ENCODE measurements at regions not wholly inside any gene's neighbourhood (a gene's known extent, or its start where the extent isn't known, plus 50 kb on each side); places are given as distances from the start of the nearest gene placed in this dataset.
A peak's percentile ranks its signal among the peaks of the same experiment; 100 is the strongest.
"Not testable (repeated sequence)": the region's sequence is repeated elsewhere in the genome, so short reads cannot be mapped to it uniquely, and the experiment has no call there.

- no peak for DNase-seq
- TF ChIP-seq, protein P1, sequence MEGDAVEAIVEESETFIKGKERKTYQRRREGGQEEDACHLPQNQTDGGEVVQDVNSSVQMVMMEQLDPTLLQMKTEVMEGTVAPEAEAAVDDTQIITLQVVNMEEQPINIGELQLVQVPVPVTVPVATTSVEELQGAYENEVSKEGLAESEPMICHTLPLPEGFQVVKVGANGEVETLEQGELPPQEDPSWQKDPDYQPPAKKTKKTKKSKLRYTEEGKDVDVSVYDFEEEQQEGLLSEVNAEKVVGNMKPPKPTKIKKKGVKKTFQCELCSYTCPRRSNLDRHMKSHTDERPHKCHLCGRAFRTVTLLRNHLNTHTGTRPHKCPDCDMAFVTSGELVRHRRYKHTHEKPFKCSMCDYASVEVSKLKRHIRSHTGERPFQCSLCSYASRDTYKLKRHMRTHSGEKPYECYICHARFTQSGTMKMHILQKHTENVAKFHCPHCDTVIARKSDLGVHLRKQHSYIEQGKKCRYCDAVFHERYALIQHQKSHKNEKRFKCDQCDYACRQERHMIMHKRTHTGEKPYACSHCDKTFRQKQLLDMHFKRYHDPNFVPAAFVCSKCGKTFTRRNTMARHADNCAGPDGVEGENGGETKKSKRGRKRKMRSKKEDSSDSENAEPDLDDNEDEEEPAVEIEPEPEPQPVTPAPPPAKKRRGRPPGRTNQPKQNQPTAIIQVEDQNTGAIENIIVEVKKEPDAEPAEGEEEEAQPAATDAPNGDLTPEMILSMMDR (conservative IDR thresholded peaks at IDR 0.05), result no peak
Observed at GRCh38 chrX:65406532-65406931, 128.1 kb downstream of the LAS1L start.

GRCh38 chrX:65392284-65392683, 142.3 kb downstream of the LAS1L start:
- H3K4me1 ChIP-seq (ENCODE audit: control insufficient read depth, insufficient read depth, low read length), result no peaks in the 10 kb centered on the region
- H3K36me3 ChIP-seq (ENCODE audit: control insufficient read depth, insufficient read depth, low read length), result no peaks in the 10 kb centered on the region
- 94% methylated on average over 16 of the region's 21 CpGs; no CpG with 5 or more reads in 1 of the 2 experiments for WGBS, 2 experiments (ENCODE audit: insufficient coverage in 1 of 2, insufficient read length in 1 of 2)
- DNase-seq, result no peak
- Mint-ChIP-seq H3K4me3 (no peak overlapping the region), H3K27me3 (ENCODE audit: insufficient read depth) (no peaks in the 10 kb centered on the region), H3K4me1 (no peaks in the 10 kb centered on the region), H3K9me3 (peaks cover 93% of the 10 kb centered on the region), H3K27ac (no peak overlapping the region), H3K36me3 (ENCODE audit: low read depth) (peaks cover 8% of the 10 kb centered on the region)
- no peak overlapping the region for H3K4me3 ChIP-seq (ENCODE audit: low read length)
- no peak overlapping the region for H3K27ac ChIP-seq (ENCODE audit: low read depth, low read length)
- TF ChIP-seq, protein P1 (conservative IDR thresholded peaks at IDR 0.05), result no peak
- no peaks in the 10 kb centered on the region for H3K27me3 ChIP-seq (ENCODE audit: control insufficient read depth, insufficient read depth, low read length, poor library complexity, severe bottlenecking)
- no peak overlapping the region for H3K9ac ChIP-seq (ENCODE audit: extremely low read depth, low read length, poor library complexity, severe bottlenecking)
- peaks cover 6% of the 10 kb centered on the region for H3K9me3 ChIP-seq (ENCODE audit: control insufficient read depth, low read length)

More at GRCh38 chrX:65406532-65406931, 128.1 kb downstream of the LAS1L start:
- H3K4me1 ChIP-seq (ENCODE audit: control insufficient read depth, insufficient read depth, low read length), result no peaks in the 10 kb centered on the region
- no peaks in the 10 kb centered on the region for H3K9me3 ChIP-seq (ENCODE audit: control insufficient read depth, low read length)
- Mint-ChIP-seq H3K27me3 (ENCODE audit: insufficient read depth) (peaks cover 36% of the 10 kb centered on the region), H3K9me3 (peaks cover 46% of the 10 kb centered on the region), H3K4me1 (no peaks in the 10 kb centered on the region), H3K27ac (no peak overlapping the region), H3K36me3 (ENCODE audit: low read depth) (no peaks in the 10 kb centered on the region), H3K4me3 (peak overlapping the region; percentile 54)
- H3K36me3 ChIP-seq (ENCODE audit: control insufficient read depth, insufficient read depth, low read length), result no peaks in the 10 kb centered on the region
- no peak overlapping the region for H3K9ac ChIP-seq (ENCODE audit: extremely low read depth, low read length, poor library complexity, severe bottlenecking)
- 1% methylated on average over 44 of the region's 52 CpGs; no CpG with 5 or more reads in 1 of the 2 experiments for WGBS, 2 experiments (ENCODE audit: insufficient coverage in 1 of 2, insufficient read length in 1 of 2)
- H3K27me3 ChIP-seq (ENCODE audit: control insufficient read depth, insufficient read depth, low read length, poor library complexity, severe bottlenecking), result peaks cover 25% of the 10 kb centered on the region
- no peak overlapping the region for H3K27ac ChIP-seq (ENCODE audit: low read depth, low read length)
- no peak overlapping the region for H3K4me3 ChIP-seq (ENCODE audit: low read length)

GRCh38 chrX:65389120-65389519, 145.5 kb downstream of the LAS1L start:
- not testable (repeated sequence) for H3K27ac ChIP-seq (ENCODE audit: low read depth, low read length); H3K27me3 ChIP-seq (ENCODE audit: control insufficient read depth, insufficient read depth, low read length, poor library complexity, severe bottlenecking); H3K4me1 ChIP-seq (ENCODE audit: control insufficient read depth, insufficient read depth, low read length); H3K4me1 Mint-ChIP-seq; H3K4me3 ChIP-seq (ENCODE audit: low read length); H3K4me3 Mint-ChIP-seq; H3K27me3 Mint-ChIP-seq (ENCODE audit: insufficient read depth); H3K9me3 ChIP-seq (ENCODE audit: control insufficient read depth, low read length); H3K27ac Mint-ChIP-seq; H3K36me3 ChIP-seq (ENCODE audit: control insufficient read depth, insufficient read depth, low read length); H3K9ac ChIP-seq (ENCODE audit: extremely low read depth, low read length, poor library complexity, severe bottlenecking); DNase-seq; H3K36me3 Mint-ChIP-seq (ENCODE audit: low read depth)
- peaks cover 92% of the 10 kb centered on the region for H3K9me3 Mint-ChIP-seq
- 97% methylated on average over 8 of the region's 8 CpGs; no CpG with 5 or more reads in 1 of the 2 experiments for WGBS, 2 experiments (ENCODE audit: insufficient coverage in 1 of 2, insufficient read length in 1 of 2)

Measured in endodermal cell (in vitro differentiated cells).